K562 (cell line): ENCODE measurements at regions not wholly inside any gene's neighbourhood (a gene's known extent, or its start where the extent isn't known, plus 50 kb on each side); places are given as distances from the start of the nearest gene placed in this dataset.

Experiments
- CHD2 ChIP-seq: IDR thresholded peaks from 2 replicates; pipeline ENCODE4 v1.6.1; 2011; ENCODE audit warnings: low read depth, low read length
- CTCF ChIP-seq, 3 experiments: IDR thresholded peaks in 2 of 3; conservative IDR thresholded peaks in 1 of 3; 2 replicates each; pipeline ENCODE4 v1.5.1; 2011 to 2012; ENCODE audit warnings: low read length in 3 of 3, mild to moderate bottlenecking in 3 of 3, control low read depth in 2 of 3, improper control_type of control experiment in 1 of 3, inconsistent platforms in 1 of 3, low read depth in 1 of 3, mixed read lengths in 1 of 3, moderate library complexity in 1 of 3; ENCODE audit not compliant: insufficient read depth in 2 of 3
- E2F4 ChIP-seq: sonication (generic); formaldehyde crosslinking; IDR thresholded peaks from 2 replicates; pipeline ENCODE4 v1.8.0; 2022; ENCODE audit warnings: mild to moderate bottlenecking, low read depth, missing genetic modification reagents
- EP300 ChIP-seq: IDR thresholded peaks from 2 replicates; pipeline ENCODE4 v1.6.1; 2012; ENCODE audit warnings: low read length, improper control_type of control experiment
- GABPA ChIP-seq: fragments of 200-800 bp; sonication (Bioruptor generic); conservative IDR thresholded peaks from 2 replicates; pipeline ENCODE4 v1.6.1; 2016; ENCODE audit warnings: low read depth, missing genetic modification characterization, missing compliant biosample characterization
- NFIX ChIP-seq: fragments of 250-450 bp; sonication (Bioruptor Pico); IDR thresholded peaks from 2 replicates; pipeline ENCODE4 v1.4.0; 2020; ENCODE audit warnings: low read depth, mild to moderate bottlenecking, moderate library complexity
- POLR2AphosphoS2 ChIP-seq: IDR thresholded peaks from 2 replicates; pipeline ENCODE4 v1.6.1; 2012; ENCODE audit warnings: low read length, improper control_type of control experiment
- ZFP30 ChIP-seq: fragments of 250-450 bp; sonication (Bioruptor Pico); IDR thresholded peaks from 2 replicates; pipeline ENCODE4 v1.8.0; 2022; ENCODE audit warnings: moderate library complexity, mild to moderate bottlenecking, inconsistent platforms, borderline replicate concordance
- ZFP36 ChIP-seq: fragments of 150-350 bp; IDR thresholded peaks from 2 replicates; pipeline ENCODE4 v1.6.1; 2018; ENCODE audit warnings: low read length, low read depth; ENCODE audit not compliant: partially characterized antibody
- TF ChIP-seq, protein P1 (sequence below), 2 experiments: fragments of 450-650 bp; IDR thresholded peaks; 2 replicates each; pipeline ENCODE4 v1.6.1; 2018; ENCODE audit warnings: mild to moderate bottlenecking in 2 of 2, low read depth in 1 of 2; ENCODE audit not compliant: partially characterized antibody in 2 of 2
- TF ChIP-seq, protein P2 (sequence below): sonication (generic); formaldehyde crosslinking; IDR thresholded peaks from 2 replicates; pipeline ENCODE4 v1.8.1; 2023; ENCODE audit warnings: mild to moderate bottlenecking, missing genetic modification reagents, moderate library complexity
- TF ChIP-seq, protein P3 (sequence below), 3 experiments: fragments of 200-800 bp in 1 of 3; fragments of 250-450 bp in 1 of 3; fragments of 450-650 bp in 1 of 3; sonication (Bioruptor Pico) in 1 of 3; sonication (Bioruptor generic) in 1 of 3; formaldehyde crosslinking in 1 of 3; IDR thresholded peaks; 2 replicates each; pipeline versions ENCODE4 v1.6.1 to v1.8.0; 2016 to 2022; ENCODE audit warnings: mild to moderate bottlenecking in 2 of 3, missing genetic modification characterization in 2 of 3, missing compliant biosample characterization in 1 of 3, moderate library complexity in 1 of 3

DNA sequence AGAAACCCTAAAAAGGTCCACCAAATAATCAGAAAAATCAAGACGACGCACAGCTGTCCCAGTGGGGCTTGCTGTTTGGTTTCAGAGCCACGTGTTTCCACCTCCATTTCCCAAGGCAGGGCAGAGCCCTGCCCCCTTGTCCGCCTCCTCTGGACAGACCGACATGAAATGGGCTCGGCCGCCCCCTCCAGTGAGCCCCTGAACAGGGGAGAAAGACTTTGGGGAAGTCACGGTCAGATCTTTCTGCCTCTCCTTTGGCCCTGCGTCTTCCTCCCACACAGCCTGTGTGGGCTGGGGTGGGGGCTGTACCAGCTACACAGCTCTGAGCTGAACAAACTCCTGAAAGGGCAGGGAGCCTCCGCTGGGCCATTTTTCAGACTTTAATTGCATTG lies 230.7 kb downstream of the ENGASE start:
- TF ChIP-seq, protein P1, sequence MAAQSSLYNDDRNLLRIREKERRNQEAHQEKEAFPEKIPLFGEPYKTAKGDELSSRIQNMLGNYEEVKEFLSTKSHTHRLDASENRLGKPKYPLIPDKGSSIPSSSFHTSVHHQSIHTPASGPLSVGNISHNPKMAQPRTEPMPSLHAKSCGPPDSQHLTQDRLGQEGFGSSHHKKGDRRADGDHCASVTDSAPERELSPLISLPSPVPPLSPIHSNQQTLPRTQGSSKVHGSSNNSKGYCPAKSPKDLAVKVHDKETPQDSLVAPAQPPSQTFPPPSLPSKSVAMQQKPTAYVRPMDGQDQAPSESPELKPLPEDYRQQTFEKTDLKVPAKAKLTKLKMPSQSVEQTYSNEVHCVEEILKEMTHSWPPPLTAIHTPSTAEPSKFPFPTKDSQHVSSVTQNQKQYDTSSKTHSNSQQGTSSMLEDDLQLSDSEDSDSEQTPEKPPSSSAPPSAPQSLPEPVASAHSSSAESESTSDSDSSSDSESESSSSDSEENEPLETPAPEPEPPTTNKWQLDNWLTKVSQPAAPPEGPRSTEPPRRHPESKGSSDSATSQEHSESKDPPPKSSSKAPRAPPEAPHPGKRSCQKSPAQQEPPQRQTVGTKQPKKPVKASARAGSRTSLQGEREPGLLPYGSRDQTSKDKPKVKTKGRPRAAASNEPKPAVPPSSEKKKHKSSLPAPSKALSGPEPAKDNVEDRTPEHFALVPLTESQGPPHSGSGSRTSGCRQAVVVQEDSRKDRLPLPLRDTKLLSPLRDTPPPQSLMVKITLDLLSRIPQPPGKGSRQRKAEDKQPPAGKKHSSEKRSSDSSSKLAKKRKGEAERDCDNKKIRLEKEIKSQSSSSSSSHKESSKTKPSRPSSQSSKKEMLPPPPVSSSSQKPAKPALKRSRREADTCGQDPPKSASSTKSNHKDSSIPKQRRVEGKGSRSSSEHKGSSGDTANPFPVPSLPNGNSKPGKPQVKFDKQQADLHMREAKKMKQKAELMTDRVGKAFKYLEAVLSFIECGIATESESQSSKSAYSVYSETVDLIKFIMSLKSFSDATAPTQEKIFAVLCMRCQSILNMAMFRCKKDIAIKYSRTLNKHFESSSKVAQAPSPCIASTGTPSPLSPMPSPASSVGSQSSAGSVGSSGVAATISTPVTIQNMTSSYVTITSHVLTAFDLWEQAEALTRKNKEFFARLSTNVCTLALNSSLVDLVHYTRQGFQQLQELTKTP (IDR thresholded peaks at IDR 0.05; ENCODE audit: low read depth in 1 of 2, partially characterized antibody in 2 of 2): no peak
- no peak for TF ChIP-seq ZFP36
- no peak for TF ChIP-seq ZFP30
- TF ChIP-seq NFIX (CRISPR knock-in tag): no peak
- TF ChIP-seq CTCF (IDR thresholded peaks at IDR 0.05 in 2 of 3, conservative IDR thresholded peaks at IDR 0.05 in 1 of 3; ENCODE audit: insufficient read depth in 2 of 3, low read depth in 1 of 3, low read length in 3 of 3): no peak
- no peak for TF ChIP-seq POLR2AphosphoS2
- TF ChIP-seq, protein P2, sequence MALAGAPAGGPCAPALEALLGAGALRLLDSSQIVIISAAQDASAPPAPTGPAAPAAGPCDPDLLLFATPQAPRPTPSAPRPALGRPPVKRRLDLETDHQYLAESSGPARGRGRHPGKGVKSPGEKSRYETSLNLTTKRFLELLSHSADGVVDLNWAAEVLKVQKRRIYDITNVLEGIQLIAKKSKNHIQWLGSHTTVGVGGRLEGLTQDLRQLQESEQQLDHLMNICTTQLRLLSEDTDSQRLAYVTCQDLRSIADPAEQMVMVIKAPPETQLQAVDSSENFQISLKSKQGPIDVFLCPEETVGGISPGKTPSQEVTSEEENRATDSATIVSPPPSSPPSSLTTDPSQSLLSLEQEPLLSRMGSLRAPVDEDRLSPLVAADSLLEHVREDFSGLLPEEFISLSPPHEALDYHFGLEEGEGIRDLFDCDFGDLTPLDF (CRISPR knock-in tag): no peak
- TF ChIP-seq CHD2: no peak
- TF ChIP-seq GABPA (tag): no peak
- no peak for TF ChIP-seq EP300
- TF ChIP-seq E2F4 (CRISPR knock-in tag): no peak
- TF ChIP-seq, protein P3, sequence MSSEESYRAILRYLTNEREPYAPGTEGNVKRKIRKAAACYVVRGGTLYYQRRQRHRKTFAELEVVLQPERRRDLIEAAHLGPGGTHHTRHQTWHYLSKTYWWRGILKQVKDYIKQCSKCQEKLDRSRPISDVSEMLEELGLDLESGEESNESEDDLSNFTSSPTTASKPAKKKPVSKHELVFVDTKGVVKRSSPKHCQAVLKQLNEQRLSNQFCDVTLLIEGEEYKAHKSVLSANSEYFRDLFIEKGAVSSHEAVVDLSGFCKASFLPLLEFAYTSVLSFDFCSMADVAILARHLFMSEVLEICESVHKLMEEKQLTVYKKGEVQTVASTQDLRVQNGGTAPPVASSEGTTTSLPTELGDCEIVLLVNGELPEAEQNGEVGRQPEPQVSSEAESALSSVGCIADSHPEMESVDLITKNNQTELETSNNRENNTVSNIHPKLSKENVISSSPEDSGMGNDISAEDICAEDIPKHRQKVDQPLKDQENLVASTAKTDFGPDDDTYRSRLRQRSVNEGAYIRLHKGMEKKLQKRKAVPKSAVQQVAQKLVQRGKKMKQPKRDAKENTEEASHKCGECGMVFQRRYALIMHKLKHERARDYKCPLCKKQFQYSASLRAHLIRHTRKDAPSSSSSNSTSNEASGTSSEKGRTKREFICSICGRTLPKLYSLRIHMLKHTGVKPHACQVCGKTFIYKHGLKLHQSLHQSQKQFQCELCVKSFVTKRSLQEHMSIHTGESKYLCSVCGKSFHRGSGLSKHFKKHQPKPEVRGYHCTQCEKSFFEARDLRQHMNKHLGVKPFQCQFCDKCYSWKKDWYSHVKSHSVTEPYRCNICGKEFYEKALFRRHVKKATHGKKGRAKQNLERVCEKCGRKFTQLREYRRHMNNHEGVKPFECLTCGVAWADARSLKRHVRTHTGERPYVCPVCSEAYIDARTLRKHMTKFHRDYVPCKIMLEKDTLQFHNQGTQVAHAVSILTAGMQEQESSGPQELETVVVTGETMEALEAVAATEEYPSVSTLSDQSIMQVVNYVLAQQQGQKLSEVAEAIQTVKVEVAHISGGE (CRISPR knock-in tag; IDR thresholded peaks at IDR 0.05): no peak
